HG02943 (cell line): ENCODE measurements at regions not wholly inside any gene's neighbourhood (a gene's known extent, or its start where the extent isn't known, plus 50 kb on each side); places are given as distances from the start of the nearest gene placed in this dataset.

ENCODE experiments used
- ATAC-seq: cut with Tn5 transposase; IDR thresholded peaks from one replicate; pipeline ENCODE4 v1.9.1; 2021; ENCODE audit warnings: mild to moderate bottlenecking, low read depth, moderate library complexity; ENCODE audit not compliant: unreplicated experiment

DNA sequence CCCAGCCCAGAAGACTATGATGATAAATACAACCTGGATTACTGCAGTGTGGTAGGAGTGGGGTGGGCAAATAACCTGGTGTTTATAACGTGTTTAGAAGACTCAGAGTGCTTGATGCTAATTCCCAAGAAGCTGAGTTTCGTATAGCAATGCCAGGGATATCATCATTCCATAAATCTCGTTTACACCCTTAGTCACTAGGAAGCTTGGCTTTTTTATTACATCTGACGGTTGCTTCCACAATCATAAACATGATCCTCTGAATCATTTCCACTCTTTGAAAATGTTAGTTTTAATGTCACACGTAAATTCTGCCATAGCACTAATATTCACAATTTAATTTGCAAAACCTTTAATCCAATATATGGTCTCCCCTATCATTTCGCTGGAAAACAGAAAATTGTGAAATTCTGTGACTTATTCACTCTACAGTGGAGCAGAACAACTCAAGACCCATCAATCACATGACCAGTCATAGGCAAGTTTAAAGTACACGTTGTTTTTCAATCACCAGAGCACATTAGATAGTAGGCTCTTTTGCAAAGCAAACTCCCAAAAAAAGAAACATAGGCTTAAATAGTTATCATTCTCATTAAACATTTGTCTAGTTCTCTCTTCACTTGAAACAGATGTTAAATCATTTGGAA lies 321.0 kb downstream of the LTN1 start:
- no peak for ATAC-seq

DNA sequence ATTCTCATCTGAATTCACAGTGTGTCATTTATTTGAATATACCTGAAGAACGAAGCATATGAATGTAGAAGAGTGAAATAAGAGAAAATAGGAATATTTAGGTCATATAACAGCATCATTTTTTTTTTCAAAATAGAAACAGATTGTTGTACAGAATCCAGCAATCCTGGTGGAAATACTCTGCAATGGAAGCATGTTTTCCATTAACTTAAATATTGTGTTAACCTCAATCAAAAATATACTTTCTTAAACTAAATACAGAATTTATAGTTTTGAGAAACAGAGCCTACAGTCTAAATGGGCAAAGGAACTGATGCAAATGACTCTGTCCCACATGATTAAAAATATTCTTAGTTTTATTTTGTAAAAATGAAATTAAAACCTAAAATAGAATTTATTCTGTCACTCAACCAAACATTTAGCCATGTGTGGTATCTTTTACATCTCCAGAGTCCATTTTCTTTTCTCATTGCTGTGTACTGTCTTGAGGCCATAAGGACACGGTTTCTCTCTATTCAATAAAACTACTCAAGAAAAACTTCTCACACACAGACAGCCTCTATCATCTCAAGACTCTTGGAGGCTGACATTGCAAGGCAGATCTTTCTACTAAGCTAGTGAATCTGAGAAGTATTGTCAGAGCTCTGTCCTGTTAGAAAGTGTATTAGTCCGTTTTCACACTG lies 322.6 kb downstream of the LTN1 start:
- no peak for ATAC-seq

DNA sequence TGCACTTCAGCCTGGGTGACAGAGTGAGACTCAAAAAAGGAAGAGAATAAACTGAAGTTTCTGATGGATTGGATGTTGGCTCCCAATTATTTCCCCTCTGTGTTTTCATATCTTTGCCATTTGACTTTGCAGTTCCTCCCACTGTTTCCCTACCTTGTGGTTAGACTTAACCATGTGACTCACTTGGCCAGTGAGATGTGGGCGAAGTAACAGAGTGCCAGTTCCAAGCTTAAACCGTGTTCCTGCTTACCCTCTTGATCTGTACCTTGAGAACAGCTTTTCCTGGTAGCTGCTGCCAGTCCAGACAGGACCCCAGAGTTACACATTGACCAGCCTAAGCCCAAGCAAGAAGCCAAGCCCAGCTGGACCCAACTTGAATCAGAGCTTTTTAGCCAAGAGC lies 323.4 kb downstream of the LTN1 start:
- no peak for ATAC-seq

DNA sequence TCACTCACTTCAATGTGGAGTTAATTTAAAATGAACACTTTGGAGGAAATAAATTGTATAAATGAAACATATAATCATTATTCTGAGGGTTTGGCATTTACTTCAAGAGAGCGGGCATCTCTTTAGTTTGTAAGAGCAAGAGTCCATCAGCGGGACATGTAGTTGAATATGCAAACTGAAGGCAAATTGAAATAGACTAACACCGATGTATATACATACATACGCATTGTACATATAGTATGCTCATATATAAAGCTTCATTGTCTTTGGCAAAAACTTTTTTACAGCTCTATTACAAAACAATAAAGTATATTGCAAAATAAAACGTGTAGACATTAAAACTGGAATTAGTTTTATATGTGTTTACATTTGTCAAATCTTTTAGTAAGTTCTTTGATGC lies 328.9 kb downstream of the LTN1 start:
- ATAC-seq = no peak

DNA sequence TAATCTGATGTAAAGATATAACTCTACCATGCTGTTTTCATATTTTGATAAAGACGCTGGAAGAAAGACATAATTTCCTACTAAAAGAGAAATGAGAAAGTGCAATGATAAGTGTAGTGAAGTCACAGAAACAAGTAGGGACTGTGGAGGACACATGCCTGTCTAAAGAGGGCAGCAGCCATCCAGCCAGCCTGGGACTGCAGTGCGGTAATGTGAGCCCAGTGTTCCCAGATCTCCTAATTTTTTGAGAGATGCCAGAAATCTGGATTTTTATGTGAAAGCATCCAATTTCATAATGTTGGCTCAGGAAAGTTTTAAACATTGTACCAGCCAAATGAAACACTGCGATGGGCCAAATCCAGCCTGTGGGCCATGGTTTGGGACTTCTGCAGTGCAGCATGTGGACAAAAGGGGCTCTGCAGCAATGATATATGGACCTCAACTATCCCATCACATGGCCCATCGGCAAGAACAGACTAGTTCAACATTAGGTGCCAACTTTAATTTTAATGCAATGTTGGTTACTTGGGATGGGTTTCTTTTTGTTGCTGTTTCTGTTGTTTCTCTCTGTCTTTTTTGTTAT lies 329.5 kb downstream of the LTN1 start:
- no peak for ATAC-seq

DNA sequence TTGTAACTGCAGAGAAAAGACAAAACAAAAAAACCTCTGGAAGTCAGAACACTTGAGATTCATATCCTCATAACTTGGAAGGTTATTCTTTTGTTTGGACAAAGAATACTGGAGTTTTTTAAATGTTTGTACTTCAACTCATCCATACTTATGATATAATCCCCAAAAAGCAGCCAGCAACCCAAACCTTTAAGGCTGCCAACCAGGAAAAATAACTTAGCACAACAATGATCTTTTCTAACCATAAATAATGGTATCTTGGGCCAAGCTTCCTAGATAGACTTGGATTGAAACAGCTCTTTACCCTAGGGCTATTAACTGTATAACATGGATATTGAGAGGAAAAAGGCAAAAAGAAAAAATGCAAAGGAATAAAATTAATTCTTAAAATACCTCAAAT lies 335.1 kb downstream of the LTN1 start:
- ATAC-seq = no peak

DNA sequence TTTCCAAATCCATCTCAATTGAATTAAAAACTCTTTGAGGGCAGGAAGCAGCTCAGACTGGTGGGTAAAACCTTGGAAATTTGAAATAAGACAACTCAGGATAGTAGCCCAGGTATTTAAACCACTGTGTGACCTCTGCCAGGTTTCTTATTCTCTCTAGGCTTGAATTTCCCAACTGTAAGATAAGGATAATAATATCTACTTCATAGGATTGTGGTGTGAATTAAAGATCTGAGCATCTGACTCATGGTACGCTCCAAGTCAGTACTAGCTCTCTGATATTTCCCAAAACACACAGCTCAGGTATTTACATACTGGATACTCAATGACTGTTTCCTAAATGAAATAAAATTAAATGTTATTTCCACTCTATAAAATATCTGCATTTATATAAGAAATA lies 337.2 kb downstream of the LTN1 start:
- ATAC-seq = no peak

DNA sequence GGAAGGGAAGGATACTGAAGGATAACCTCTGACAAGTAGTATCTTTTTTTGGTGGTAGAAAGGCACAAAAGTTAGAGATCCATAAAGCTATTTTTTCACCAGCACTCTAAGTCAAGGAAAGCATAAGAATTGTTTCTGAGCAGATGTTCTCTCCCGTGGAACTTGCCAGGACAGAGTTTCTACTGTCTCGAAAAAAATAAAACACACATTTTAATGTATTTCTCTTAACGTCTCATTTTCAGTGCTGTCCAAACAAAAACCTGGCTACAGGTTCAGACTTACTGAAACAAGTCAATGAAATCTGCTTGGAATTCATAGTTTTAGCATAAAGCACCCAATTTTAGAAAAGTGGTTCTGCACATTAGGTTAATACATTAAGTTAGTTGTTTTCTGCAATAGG lies 338.3 kb downstream of the LTN1 start:
- ATAC-seq = no peak

DNA sequence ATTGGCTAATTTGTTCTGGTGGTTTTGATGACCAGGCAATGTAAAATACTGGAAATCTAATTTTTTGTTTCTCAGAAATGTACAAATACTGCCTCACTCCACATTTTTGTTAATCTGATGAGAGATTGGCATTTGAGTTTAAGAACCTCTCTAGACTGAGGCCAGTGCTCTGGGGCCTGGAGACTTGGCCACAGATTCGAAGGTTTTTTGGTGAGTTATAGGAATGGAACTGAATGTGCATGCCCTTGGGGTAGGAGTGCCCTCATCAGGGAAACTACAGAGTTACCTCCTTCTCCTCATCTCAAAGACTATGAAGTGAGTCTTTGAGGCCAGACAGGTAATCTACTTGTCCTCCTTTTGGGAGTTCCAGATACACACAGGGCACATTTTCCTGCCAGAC lies 347.9 kb downstream of the LTN1 start:
- ATAC-seq = no peak

DNA sequence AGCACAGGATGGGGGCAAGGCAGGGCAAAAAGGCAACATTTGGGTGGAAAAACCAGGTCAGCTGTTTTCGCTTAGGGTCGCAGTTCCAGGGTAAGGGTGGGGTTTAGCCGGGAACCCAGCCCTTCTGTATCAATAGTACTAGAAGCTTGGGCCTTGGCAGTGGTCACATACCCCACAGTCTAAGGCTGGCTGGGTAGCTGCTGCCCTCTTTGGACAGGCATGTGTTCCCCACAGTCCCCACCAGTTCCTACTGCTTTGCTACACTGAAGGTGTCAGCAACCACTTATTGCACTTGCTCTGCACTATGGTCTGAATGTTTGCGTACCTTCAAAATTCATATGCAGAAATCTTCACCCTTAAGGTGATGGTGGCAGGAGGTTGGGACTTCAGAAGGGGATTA lies 349.8 kb downstream of the LTN1 start:
- ATAC-seq = no peak

DNA sequence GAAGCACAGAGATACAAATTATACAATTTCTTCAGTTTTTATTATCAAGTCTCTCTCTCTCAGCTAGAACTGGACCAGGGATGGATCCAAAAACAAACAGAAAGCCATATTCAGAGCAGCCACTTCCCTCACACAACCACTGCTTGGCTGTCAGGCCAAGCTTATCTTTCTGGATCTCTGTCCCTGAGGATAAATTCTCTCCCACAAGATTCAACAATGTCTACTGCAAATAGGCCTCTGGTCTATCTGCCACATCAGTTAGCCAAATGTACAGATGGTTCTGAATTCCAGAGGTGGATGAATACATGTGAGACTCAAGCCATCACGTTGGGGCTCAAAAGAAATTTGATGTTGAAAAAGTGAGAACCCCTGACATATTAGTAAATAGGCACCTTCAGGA lies 350.9 kb downstream of the LTN1 start:
- ATAC-seq = no peak

DNA sequence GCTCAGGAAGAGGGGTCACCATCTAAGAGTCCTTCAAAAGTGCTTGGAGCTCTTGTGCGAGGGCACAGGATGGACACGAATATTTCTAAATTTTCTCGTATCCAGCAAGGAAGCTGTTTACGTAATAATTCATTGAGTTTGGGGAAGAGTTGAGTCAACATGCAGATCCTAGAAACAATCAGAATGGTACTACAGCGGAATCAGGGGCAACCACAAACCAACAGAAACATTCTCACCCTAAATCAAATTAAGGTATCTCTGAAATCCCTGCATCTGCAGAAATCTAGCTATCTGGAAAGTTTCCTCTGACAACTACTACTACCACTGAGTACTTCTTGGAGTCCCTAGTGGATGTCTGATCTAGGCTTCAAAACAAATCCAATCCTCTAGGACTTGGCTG lies 352.4 kb downstream of the LTN1 start:
- ATAC-seq = no peak

DNA sequence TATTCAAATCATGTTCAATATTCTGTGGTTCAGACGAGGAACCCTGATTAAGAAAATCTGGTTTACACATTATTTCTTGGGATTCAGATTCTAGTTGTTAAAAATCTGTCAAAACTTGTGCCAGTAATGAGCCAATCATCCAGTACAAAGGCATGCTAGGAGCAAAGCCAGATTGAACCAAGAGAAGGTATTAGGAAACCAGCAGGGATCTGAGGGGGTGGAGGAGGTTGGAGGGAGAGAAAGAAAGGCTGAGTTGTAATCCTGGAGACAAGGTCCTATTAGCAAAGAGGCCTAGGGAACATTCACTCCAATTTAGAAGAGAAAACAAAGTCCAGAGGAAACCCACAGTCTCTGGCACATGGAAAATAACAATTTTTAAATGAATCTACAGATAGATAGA lies 352.9 kb downstream of the LTN1 start:
- ATAC-seq = no peak

DNA sequence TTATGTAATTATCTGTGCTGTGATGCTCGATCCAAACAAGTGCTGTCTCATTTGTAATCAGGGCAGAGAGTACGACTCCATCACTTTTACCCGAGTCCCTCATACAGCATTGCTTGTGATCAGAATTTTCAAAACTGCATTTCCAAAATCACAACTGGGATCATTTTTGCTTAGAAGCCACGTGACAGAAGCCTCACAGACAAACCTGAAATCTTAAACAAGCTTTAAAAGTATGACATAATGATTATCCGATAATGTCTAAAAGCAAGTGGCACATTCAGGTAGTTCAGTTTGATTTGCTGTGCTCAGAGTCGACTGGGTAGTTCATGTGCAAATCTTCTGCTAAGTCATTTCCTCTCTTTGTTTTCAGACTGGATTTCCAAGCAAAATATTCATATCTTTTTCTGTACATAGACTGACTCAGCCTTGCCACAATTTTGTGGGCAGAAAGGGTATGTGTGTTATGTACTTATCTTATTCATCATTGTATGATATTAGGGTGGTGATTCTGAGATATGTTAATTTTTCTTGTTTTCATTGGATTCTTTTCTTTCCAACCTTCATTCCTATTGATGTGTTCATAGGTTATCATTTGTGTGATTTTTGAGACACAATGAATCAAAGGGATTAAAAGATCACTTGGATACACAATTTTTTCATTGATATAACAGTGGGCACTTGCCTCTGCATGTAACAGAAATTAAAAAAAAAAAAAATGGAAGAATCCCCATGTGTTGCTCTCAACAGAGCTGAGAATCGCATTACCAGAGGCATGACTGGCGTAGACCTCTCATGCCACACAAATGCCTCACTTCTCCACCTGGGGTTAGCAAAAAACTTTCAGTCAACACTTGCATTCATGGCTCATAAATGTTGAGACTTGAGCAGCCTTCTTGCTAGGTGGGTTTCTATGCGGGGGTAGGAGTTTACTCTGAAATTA lies 355.7 kb downstream of the LTN1 start:
- ATAC-seq = no peak

DNA sequence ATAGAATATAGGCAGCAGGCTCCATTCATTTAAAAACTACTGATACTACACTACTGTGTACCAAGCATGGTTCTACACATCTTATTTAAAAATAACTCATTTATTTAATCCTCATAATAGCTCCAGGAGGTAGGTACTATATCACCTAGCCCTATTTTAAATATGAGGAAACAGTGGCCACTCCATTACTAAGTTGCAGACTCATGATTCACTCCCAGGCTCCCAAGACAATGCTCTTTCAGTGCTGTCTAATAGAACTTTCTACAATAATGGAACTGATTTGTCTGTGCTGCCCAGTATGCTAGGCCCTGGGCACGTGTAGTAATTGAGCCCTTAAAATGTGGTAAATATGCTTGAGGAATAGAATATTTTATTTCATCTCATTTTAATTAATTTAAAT lies 357.1 kb downstream of the LTN1 start:
- ATAC-seq = no peak

DNA sequence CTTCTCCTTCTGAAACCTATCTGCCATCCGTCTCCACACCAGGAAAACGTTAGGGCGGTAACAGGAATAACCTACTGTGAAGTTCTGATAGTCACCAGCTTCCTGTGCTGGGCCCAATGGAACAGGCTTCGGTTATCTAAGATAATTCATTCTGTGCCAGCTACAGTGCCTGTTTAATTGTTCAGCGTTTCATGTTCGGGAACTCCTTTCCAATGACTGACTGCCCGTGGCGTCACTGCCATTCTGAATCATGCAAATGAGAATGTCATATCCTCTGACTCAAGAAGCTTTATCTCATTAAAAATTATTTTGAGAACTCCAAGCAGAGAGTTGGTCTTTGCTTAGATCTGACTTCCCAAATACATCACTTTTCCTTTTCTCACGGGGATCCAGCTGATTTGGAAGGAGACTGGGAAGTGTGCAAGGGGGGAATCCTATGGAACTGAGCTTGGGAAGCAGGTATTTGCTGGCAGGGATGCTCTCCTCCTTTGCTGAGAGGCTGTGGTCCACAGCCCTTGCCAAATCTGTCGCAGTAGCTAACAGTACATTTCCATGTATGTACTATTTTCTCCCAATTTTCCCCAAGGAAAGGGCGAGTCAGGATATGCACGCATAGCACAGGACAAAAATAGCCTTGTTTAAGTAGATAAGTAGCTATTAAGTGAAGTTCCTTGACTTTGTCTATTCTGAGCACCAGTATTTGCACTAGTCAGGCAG lies 358.7 kb downstream of the LTN1 start:
- no peak for ATAC-seq

DNA sequence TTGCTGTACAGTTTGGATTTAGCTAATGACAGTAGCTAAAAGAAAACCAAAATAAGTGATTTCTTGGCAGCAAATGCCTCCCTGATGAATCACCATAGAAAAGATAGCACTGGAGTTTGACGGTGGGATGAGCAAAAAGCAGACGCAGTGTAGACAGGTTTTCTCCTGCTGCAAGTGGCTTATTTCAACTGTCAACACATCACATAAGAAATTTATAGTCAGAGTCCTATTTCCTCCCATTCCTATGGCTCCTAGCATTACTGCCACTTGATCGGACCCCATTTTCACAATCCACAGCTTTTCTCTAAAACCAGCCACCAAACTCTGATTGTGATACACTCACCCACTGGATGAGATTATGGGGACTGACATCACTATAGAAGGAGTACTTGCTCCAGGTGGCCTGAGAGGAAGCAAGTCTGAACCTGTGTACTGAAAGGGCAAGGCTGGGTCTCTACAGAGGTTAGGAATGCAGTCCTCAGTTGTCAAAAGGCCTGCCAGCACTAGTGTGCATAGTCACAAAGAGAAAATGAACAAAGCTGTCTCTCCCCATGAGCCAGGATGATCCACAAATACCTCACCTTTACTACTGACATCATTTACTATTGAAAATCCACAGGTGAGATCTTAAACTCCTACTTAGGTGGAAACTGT lies 359.8 kb downstream of the LTN1 start:
- ATAC-seq = no peak

DNA sequence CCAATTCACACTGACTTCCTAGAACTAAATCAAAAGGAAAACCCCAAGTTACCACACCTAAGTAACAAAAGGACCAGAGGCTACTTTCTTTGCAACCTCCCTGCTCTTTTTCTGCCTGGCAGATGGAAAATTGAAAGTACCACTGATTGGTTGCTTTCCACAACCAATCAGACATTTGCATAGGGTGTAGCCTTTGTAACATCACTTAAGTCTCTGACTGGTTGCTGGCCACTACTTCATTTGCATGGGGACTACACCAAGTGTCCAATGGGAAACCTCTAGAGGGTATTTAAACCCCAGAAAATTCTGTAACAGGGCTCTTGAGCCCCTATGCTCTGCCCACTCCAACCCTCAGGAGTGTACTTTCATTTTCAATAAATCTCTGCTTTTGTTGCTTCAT lies 365.0 kb downstream of the LTN1 start:
- ATAC-seq = no peak

DNA sequence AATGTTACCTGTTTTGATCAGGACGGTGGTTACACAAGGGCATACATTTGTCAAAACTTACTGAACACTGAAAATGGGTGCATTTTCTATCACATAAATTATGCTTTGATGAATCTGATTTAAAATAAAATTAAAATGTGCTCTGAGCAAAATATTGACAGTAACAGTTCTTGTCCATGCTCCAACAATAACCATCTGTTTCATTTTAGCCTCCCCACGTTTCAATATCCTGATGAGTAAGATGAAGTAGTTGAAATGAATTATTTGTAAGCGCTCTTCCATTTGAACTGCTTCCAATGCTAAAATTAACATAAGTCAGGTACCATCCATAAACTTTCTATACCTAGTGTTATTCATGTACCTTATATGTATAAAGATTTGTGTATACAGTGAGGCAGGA lies 365.4 kb downstream of the LTN1 start:
- no peak for ATAC-seq

DNA sequence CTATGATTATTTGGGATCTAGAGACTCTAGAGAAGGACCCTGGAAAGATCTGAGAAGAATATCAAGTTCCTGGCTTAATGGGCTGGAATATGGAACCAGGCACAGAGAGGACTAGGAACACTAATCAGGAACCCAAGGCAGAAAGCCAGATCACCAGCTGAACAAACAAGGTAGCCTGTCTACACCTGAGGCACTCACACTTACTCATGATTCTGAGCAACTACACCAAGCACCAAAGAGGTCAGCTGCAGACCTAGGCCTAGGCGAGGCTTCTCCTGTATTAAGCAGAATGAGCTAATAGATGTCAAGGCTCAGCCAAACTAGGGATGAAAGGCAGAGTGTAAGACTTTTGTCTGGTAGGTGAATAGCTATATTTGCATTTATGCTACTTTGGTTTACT lies 368.1 kb downstream of the LTN1 start:
- ATAC-seq = no peak
